ENCODE measurements at regions not wholly inside any gene's neighbourhood (a gene's known extent, or its start where the extent isn't known, plus 50 kb on each side); places are given as distances from the start of the nearest gene placed in this dataset.
"Not testable (repeated sequence)": the region's sequence is repeated elsewhere in the genome, so short reads cannot be mapped to it uniquely, and the experiment has no call there.

GRCh38 chr9:91004484-91004883 lies 202.9 kb downstream of the SYK start:
- Histone ChIP-seq H3K4me3 (ENCODE audit: low read depth in 1 of 2, low read length in 2 of 2) (no peak overlapping the region), H3K4me1 (ENCODE audit: control insufficient read depth in 1 of 2, insufficient read depth in 2 of 2, low read length in 2 of 2) (no peaks in the 10 kb centered on the region), H3K27ac (ENCODE audit: low read length) (no peak overlapping the region), H3K36me3 (ENCODE audit: control insufficient read depth in 1 of 2, insufficient read depth in 2 of 2, low read length in 2 of 2) (no peaks in the 10 kb centered on the region), H3K27me3 (ENCODE audit: low read depth, low read length) (no peaks in the 10 kb centered on the region), H3K9me3 (ENCODE audit: control insufficient read depth in 1 of 2, low read length in 2 of 2) (peaks cover 0 to 6% of the 10 kb centered on the region in 2 donors)

- H3K36me3 ChIP-seq (ENCODE audit: control insufficient read depth in 1 of 2, insufficient read depth in 2 of 2, low read length in 2 of 2), result no peaks in the 10 kb centered on the region
- no peak overlapping the region for H3K27ac ChIP-seq (ENCODE audit: low read length)
- H3K27me3 ChIP-seq (ENCODE audit: low read depth, low read length), result no peaks in the 10 kb centered on the region
- H3K4me3 ChIP-seq (ENCODE audit: low read depth in 1 of 2, low read length in 2 of 2), result no peak overlapping the region
- H3K4me1 ChIP-seq (ENCODE audit: control insufficient read depth in 1 of 2, insufficient read depth in 2 of 2, low read length in 2 of 2), result no peaks in the 10 kb centered on the region
- H3K9me3 ChIP-seq (ENCODE audit: control insufficient read depth in 1 of 2, low read length in 2 of 2), result peaks cover 0 to 6% of the 10 kb centered on the region in 2 donors
These were observed 203.4 kb downstream of the SYK start for GRCh38 chr9:91004992-91005391.

GRCh38 chr9:91006046-91006445 lies 204.4 kb downstream of the SYK start:
- Histone ChIP-seq H3K27me3 (ENCODE audit: low read depth, low read length) (no peaks in the 10 kb centered on the region), H3K4me1 (ENCODE audit: control insufficient read depth in 1 of 2, insufficient read depth in 2 of 2, low read length in 2 of 2) (no peaks in the 10 kb centered on the region), H3K36me3 (ENCODE audit: control insufficient read depth in 1 of 2, insufficient read depth in 2 of 2, low read length in 2 of 2) (no peaks in the 10 kb centered on the region), H3K27ac (ENCODE audit: low read length) (no peak overlapping the region), H3K9me3 (ENCODE audit: control insufficient read depth in 1 of 2, low read length in 2 of 2) (peaks cover 0 to 6% of the 10 kb centered on the region in 2 donors), H3K4me3 (ENCODE audit: low read depth in 1 of 2, low read length in 2 of 2) (no peak overlapping the region)

DNA sequence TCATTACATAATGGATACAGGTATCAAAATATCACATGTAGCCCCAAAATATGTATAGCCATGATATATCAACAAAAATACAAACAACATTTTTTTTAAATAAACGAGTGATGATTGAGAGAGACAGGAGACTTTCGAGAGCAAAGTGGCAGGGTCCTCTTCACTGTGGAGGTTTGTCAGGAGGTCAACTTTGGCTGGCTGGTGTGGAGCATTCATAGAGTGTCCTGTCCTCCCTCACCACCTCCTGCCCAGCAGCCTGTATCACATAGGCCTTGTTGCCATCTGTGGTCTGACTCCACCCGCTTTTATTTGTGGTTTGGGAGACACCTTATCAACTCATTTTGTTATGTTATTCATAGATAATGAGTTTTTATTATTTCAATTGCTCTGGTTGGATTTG lies 206.9 kb downstream of the SYK start:
- peaks cover 4 to 10% of the 10 kb centered on the region in 2 donors for H3K9me3 ChIP-seq (ENCODE audit: control insufficient read depth in 1 of 2, low read length in 2 of 2)
- H3K4me3 ChIP-seq (ENCODE audit: low read depth in 1 of 2, low read length in 2 of 2), result no peak overlapping the region
- no peak overlapping the region for H3K27ac ChIP-seq (ENCODE audit: low read length)
- no peaks in the 10 kb centered on the region for H3K36me3 ChIP-seq (ENCODE audit: control insufficient read depth in 1 of 2, insufficient read depth in 2 of 2, low read length in 2 of 2)
- H3K4me1 ChIP-seq (ENCODE audit: control insufficient read depth in 1 of 2, insufficient read depth in 2 of 2, low read length in 2 of 2), result no peaks in the 10 kb centered on the region
- H3K27me3 ChIP-seq (ENCODE audit: low read depth, low read length), result no peaks in the 10 kb centered on the region

- Histone ChIP-seq H3K9me3 (ENCODE audit: control insufficient read depth in 1 of 2, low read length in 2 of 2) (peaks cover 4 to 9% of the 10 kb centered on the region in 2 donors), H3K27me3 (ENCODE audit: low read depth, low read length) (no peaks in the 10 kb centered on the region), H3K36me3 (ENCODE audit: control insufficient read depth in 1 of 2, insufficient read depth in 2 of 2, low read length in 2 of 2) (no peaks in the 10 kb centered on the region), H3K4me1 (ENCODE audit: control insufficient read depth in 1 of 2, insufficient read depth in 2 of 2, low read length in 2 of 2) (no peaks in the 10 kb centered on the region), H3K4me3 (ENCODE audit: low read depth in 1 of 2, low read length in 2 of 2) (no peak overlapping the region), H3K27ac (ENCODE audit: low read length) (no peak overlapping the region)
These were observed 210.3 kb downstream of the SYK start for GRCh38 chr9:91011891-91012290.

DNA sequence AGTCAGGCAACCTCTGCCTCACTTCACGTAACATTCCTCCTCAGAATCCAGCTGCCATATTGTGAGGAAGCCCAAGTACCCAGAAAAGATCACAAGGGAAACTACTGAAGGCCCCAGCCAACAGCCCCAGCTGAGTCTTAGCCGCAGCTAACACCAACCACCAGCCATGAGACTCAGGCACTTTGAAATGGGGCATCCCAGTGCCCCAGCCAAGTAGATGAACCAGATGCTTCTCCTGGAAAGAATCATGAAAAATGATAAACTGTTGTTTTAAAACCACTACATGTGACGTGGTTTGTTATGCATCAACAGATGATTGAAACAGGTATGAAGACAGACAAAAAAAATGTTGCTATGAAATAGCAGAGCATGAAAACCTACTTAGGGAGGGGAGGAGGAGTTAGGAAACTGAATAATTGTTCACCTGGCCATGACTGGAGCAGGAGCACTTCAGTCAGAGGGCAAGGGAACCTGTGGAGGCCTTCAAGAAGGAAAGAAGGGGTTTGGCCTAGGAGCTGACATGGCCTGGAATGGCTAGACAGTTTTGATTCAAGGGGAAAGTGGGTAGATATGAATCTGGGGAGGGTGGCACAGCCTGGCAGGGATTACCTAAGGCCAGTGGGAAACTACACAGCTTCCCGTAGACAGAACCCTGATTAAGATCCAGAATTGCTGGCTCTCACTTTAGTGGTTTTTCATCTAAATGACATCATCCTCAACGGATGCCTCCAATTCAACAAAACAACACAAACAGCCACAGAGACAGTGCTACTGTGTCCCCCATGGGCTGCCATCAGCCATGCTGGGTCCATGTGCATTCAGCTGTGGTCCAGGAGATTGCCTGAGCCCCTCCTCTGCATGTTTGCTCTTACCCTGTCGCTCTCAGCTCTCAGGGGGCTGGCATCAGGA lies 211.6 kb downstream of the SYK start:
- Histone ChIP-seq H3K27ac (ENCODE audit: low read length) (no peak overlapping the region), H3K4me3 (ENCODE audit: low read depth in 1 of 2, low read length in 2 of 2) (no peak overlapping the region), H3K36me3 (ENCODE audit: control insufficient read depth in 1 of 2, insufficient read depth in 2 of 2, low read length in 2 of 2) (no peaks in the 10 kb centered on the region), H3K27me3 (ENCODE audit: low read depth, low read length) (no peaks in the 10 kb centered on the region), H3K4me1 (ENCODE audit: control insufficient read depth in 1 of 2, insufficient read depth in 2 of 2, low read length in 2 of 2) (no peaks in the 10 kb centered on the region), H3K9me3 (ENCODE audit: control insufficient read depth in 1 of 2, low read length in 2 of 2) (peaks cover 4 to 8% of the 10 kb centered on the region in 2 donors)

- H3K9me3 ChIP-seq (ENCODE audit: control insufficient read depth in 1 of 2, low read length in 2 of 2), result peaks cover 4 to 8% of the 10 kb centered on the region in 2 donors
- H3K4me3 ChIP-seq (ENCODE audit: low read depth in 1 of 2, low read length in 2 of 2), result no peak overlapping the region
- H3K27me3 ChIP-seq (ENCODE audit: low read depth, low read length), result no peaks in the 10 kb centered on the region
- no peaks in the 10 kb centered on the region for H3K36me3 ChIP-seq (ENCODE audit: control insufficient read depth in 1 of 2, insufficient read depth in 2 of 2, low read length in 2 of 2)
- no peak overlapping the region for H3K27ac ChIP-seq (ENCODE audit: low read length)
- no peaks in the 10 kb centered on the region for H3K4me1 ChIP-seq (ENCODE audit: control insufficient read depth in 1 of 2, insufficient read depth in 2 of 2, low read length in 2 of 2)
These were observed 215.6 kb downstream of the SYK start for GRCh38 chr9:91017245-91017644.

- H3K9me3 ChIP-seq (ENCODE audit: control insufficient read depth in 1 of 2, low read length in 2 of 2); H3K27ac ChIP-seq (ENCODE audit: low read length); H3K36me3 ChIP-seq (ENCODE audit: control insufficient read depth in 1 of 2, insufficient read depth in 2 of 2, low read length in 2 of 2); H3K4me1 ChIP-seq (ENCODE audit: control insufficient read depth in 1 of 2, insufficient read depth in 2 of 2, low read length in 2 of 2); H3K27me3 ChIP-seq (ENCODE audit: low read depth, low read length); H3K4me3 ChIP-seq (ENCODE audit: low read depth in 1 of 2, low read length in 2 of 2): not testable (repeated sequence)
These were observed 218.3 kb downstream of the SYK start for GRCh38 chr9:91019871-91020270.

DNA sequence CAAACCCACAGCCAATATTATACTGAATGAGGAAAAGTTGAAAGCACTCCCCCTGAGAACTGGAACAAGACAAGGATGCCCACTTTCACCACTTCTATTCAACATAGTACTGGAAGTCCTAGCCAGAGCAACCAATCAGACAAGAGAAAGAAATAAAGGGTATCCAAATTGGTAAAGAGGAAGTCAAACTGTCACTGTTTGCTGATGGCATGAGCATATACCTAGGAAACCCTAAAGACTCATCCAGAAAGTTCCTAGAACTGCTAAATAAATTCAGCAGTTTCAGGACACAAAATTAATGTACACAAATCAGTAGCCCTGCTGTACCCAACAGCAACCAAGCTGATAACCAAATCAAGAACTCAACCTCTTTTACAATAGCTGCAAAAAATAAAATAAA lies 220.0 kb downstream of the SYK start:
- not testable (repeated sequence) for H3K36me3 ChIP-seq (ENCODE audit: control insufficient read depth in 1 of 2, insufficient read depth in 2 of 2, low read length in 2 of 2); H3K27ac ChIP-seq (ENCODE audit: low read length); H3K4me3 ChIP-seq (ENCODE audit: low read depth in 1 of 2, low read length in 2 of 2); H3K4me1 ChIP-seq (ENCODE audit: control insufficient read depth in 1 of 2, insufficient read depth in 2 of 2, low read length in 2 of 2); H3K27me3 ChIP-seq (ENCODE audit: low read depth, low read length); H3K9me3 ChIP-seq (ENCODE audit: control insufficient read depth in 1 of 2, low read length in 2 of 2)

- Histone ChIP-seq H3K4me1 (ENCODE audit: control insufficient read depth in 1 of 2, insufficient read depth in 2 of 2, low read length in 2 of 2) (no peaks in the 10 kb centered on the region), H3K27ac (ENCODE audit: low read length) (no peak overlapping the region), H3K27me3 (ENCODE audit: low read depth, low read length) (no peaks in the 10 kb centered on the region), H3K9me3 (ENCODE audit: control insufficient read depth in 1 of 2, low read length in 2 of 2) (no peaks in the 10 kb centered on the region), H3K36me3 (ENCODE audit: control insufficient read depth in 1 of 2, insufficient read depth in 2 of 2, low read length in 2 of 2) (no peaks in the 10 kb centered on the region), H3K4me3 (ENCODE audit: low read depth in 1 of 2, low read length in 2 of 2) (no peak overlapping the region)
These were observed 222.1 kb downstream of the SYK start for GRCh38 chr9:91023741-91024140.

DNA sequence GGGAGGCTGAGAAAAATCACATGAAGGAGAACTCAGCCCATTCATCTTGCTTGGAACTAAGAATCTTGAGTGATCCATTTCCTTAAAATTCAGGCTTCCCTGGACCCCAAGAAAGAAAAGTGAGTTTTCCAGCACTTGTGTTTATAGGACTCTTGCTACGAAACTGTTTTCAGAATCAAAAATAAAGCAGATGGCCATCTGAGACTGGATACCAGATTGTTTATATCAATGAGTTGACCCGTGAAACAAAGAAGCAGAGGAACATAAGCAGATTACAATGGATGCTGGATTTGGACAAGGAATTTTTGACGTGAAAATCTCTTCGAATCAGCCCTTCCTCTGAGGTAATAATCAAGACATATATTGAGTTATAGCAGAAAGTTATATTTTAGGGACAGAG lies 223.2 kb downstream of the SYK start:
- H3K36me3 ChIP-seq (ENCODE audit: control insufficient read depth in 1 of 2, insufficient read depth in 2 of 2, low read length in 2 of 2), result no peaks in the 10 kb centered on the region
- no peaks in the 10 kb centered on the region for H3K9me3 ChIP-seq (ENCODE audit: control insufficient read depth in 1 of 2, low read length in 2 of 2)
- H3K4me1 ChIP-seq (ENCODE audit: control insufficient read depth in 1 of 2, insufficient read depth in 2 of 2, low read length in 2 of 2), result no peaks in the 10 kb centered on the region
- no peak overlapping the region for H3K4me3 ChIP-seq (ENCODE audit: low read depth in 1 of 2, low read length in 2 of 2)
- H3K27me3 ChIP-seq (ENCODE audit: low read depth, low read length), result no peaks in the 10 kb centered on the region
- no peak overlapping the region for H3K27ac ChIP-seq (ENCODE audit: low read length)

- H3K36me3 ChIP-seq (ENCODE audit: control insufficient read depth in 1 of 2, insufficient read depth in 2 of 2, low read length in 2 of 2), result no peaks in the 10 kb centered on the region
- H3K27ac ChIP-seq (ENCODE audit: low read length), result no peak overlapping the region
- no peaks in the 10 kb centered on the region for H3K4me1 ChIP-seq (ENCODE audit: control insufficient read depth in 1 of 2, insufficient read depth in 2 of 2, low read length in 2 of 2)
- no peak overlapping the region for H3K4me3 ChIP-seq (ENCODE audit: low read depth in 1 of 2, low read length in 2 of 2)
- H3K27me3 ChIP-seq (ENCODE audit: low read depth, low read length), result no peaks in the 10 kb centered on the region
- H3K9me3 ChIP-seq (ENCODE audit: control insufficient read depth in 1 of 2, low read length in 2 of 2), result no peaks in the 10 kb centered on the region
These were observed 224.2 kb downstream of the SYK start for GRCh38 chr9:91025856-91026255.
